ENCODE measurements at regions not wholly inside any gene's neighbourhood (a gene's known extent, or its start where the extent isn't known, plus 50 kb on each side); places are given as distances from the start of the nearest gene placed in this dataset.

DNA sequence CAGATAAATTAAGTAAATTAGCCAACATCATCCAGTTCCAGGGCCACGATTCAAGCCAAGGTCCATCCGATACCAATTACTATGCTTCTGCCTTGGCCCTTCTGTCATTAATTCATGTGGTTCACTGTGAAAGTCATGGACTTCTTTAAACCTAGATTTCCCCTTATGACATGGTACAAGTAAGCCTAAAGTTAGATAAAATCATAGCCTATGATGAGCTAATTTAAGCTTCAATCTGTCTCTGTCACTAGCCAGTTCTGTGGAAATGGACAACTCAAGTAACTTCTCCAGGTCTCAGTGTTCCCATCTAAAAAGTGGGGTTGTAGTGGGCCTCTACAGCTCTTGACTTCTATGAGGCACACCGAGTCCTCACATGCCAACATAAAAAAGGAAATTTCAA lies 225.5 kb upstream of the MARCKS start:
- no peak for TF ChIP-seq POLR2AphosphoS5 (IDR thresholded peaks at IDR 0.05)
- TF ChIP-seq, protein P1, sequence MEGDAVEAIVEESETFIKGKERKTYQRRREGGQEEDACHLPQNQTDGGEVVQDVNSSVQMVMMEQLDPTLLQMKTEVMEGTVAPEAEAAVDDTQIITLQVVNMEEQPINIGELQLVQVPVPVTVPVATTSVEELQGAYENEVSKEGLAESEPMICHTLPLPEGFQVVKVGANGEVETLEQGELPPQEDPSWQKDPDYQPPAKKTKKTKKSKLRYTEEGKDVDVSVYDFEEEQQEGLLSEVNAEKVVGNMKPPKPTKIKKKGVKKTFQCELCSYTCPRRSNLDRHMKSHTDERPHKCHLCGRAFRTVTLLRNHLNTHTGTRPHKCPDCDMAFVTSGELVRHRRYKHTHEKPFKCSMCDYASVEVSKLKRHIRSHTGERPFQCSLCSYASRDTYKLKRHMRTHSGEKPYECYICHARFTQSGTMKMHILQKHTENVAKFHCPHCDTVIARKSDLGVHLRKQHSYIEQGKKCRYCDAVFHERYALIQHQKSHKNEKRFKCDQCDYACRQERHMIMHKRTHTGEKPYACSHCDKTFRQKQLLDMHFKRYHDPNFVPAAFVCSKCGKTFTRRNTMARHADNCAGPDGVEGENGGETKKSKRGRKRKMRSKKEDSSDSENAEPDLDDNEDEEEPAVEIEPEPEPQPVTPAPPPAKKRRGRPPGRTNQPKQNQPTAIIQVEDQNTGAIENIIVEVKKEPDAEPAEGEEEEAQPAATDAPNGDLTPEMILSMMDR (IDR thresholded peaks at IDR 0.05), result no peak
